H9 (cell line): ENCODE measurements at regions not wholly inside any gene's neighbourhood (a gene's known extent, or its start where the extent isn't known, plus 50 kb on each side); places are given as distances from the start of the nearest gene placed in this dataset.

ENCODE experiments used
- DNase-seq: peaks from one replicate; pipeline ENCODE4 v3.0.0-alpha.2; 2017
- H2AFZ ChIP-seq: one replicate; pipeline ENCODE4 v1.6.1; 2013; ENCODE audit warnings: mild to moderate bottlenecking, low read length, control low read depth, moderate library complexity
- H2AK5ac ChIP-seq: 2 replicates; pipeline ENCODE4 v1.6.1; 2013; ENCODE audit warnings: low read length, control low read depth, mixed read lengths; ENCODE audit not compliant: insufficient read length
- H2BK120ac ChIP-seq: one replicate; pipeline ENCODE4 v1.6.1; 2013; ENCODE audit warnings: low read depth, mild to moderate bottlenecking, low read length, control low read depth, inconsistent platforms; ENCODE audit not compliant: poor library complexity, severe bottlenecking
- H2BK12ac ChIP-seq: 2 replicates; pipeline ENCODE4 v1.6.1; 2013; ENCODE audit warnings: low read length, control low read depth, mixed read lengths, low read depth; ENCODE audit not compliant: insufficient read length
- H2BK15ac ChIP-seq: 2 replicates; pipeline ENCODE4 v1.6.1; 2013; ENCODE audit warnings: low read depth, low read length, control low read depth
- H2BK20ac ChIP-seq: one replicate; pipeline ENCODE4 v1.6.1; 2013; ENCODE audit warnings: low read depth, mild to moderate bottlenecking, low read length, control low read depth, inconsistent platforms; ENCODE audit not compliant: poor library complexity, severe bottlenecking
- H2BK5ac ChIP-seq: 2 replicates; pipeline ENCODE4 v1.6.1; 2013; ENCODE audit warnings: low read length, control low read depth, mixed read lengths; ENCODE audit not compliant: insufficient read length
- H3K14ac ChIP-seq: 2 replicates; pipeline ENCODE4 v1.6.1; 2013; ENCODE audit warnings: low read length, control low read depth; ENCODE audit not compliant: insufficient read depth
- H3K18ac ChIP-seq: 2 replicates; pipeline ENCODE4 v1.6.1; 2013; ENCODE audit warnings: low read depth, mild to moderate bottlenecking, mixed read lengths, low read length, control low read depth; ENCODE audit not compliant: insufficient read length
- H3K23ac ChIP-seq: 2 replicates; pipeline ENCODE4 v1.6.1; 2013; ENCODE audit warnings: low read length, control low read depth, mixed read lengths, low read depth; ENCODE audit not compliant: insufficient read length
- H3K23me2 ChIP-seq: 2 replicates; pipeline ENCODE4 v1.6.1; 2013; ENCODE audit warnings: low read depth, mild to moderate bottlenecking, mixed read lengths, low read length, control low read depth; ENCODE audit not compliant: insufficient read length, poor library complexity, severe bottlenecking
- H3K27ac ChIP-seq: 2 replicates; pipeline ENCODE4 v1.5.1; 2013; ENCODE audit warnings: low read length, control low read depth, mixed read lengths, low read depth; ENCODE audit not compliant: insufficient read length
- H3K27me3 ChIP-seq: 2 replicates; pipeline ENCODE4 v1.6.1; 2013; ENCODE audit warnings: low read length, control low read depth, inconsistent platforms; ENCODE audit not compliant: insufficient read depth
- H3K4ac ChIP-seq: 2 replicates; pipeline ENCODE4 v1.6.1; 2013; ENCODE audit warnings: low read depth, mild to moderate bottlenecking, control low read depth, inconsistent platforms, low read length, moderate library complexity
- H3K4me1 ChIP-seq: 2 replicates; pipeline ENCODE4 v1.6.1; 2013; ENCODE audit warnings: low read length, control low read depth, inconsistent platforms; ENCODE audit not compliant: insufficient read depth
- H3K4me2 ChIP-seq: 2 replicates; pipeline ENCODE4 v1.6.1; 2013; ENCODE audit warnings: low read length, control low read depth, mixed read lengths; ENCODE audit not compliant: insufficient read length, insufficient read depth
- H3K56ac ChIP-seq: 2 replicates; pipeline ENCODE4 v1.6.1; 2013; ENCODE audit warnings: low read depth, mild to moderate bottlenecking, mixed read lengths, low read length, control low read depth; ENCODE audit not compliant: insufficient read length
- H3K79me1 ChIP-seq: 2 replicates; pipeline ENCODE4 v1.6.1; 2013; ENCODE audit warnings: low read depth, mild to moderate bottlenecking, moderate library complexity, low read length, control low read depth, inconsistent platforms; ENCODE audit not compliant: insufficient read depth, poor library complexity, severe bottlenecking
- H3K79me2 ChIP-seq: 2 replicates; pipeline ENCODE4 v1.6.1; 2013; ENCODE audit warnings: low read length, control low read depth, inconsistent platforms; ENCODE audit not compliant: insufficient read depth
- H3K9ac ChIP-seq: 2 replicates; pipeline ENCODE4 v1.6.1; 2013; ENCODE audit warnings: low read length, control low read depth, mixed read lengths; ENCODE audit not compliant: insufficient read length; ENCODE audit errors: extremely low read depth
- H3K9me3 ChIP-seq: one replicate; pipeline ENCODE4 v1.6.1; 2013; ENCODE audit warnings: low read depth, low read length, inconsistent platforms; ENCODE audit not compliant: control insufficient read depth
- H3T11ph ChIP-seq: one replicate; pipeline ENCODE4 v1.6.1; 2013; ENCODE audit warnings: mild to moderate bottlenecking, low read length, control low read depth, inconsistent platforms
- H4K20me1 ChIP-seq: one replicate; pipeline ENCODE4 v1.6.1; 2013; ENCODE audit not compliant: control insufficient read depth, insufficient read length, insufficient read depth
- H4K5ac ChIP-seq: 2 replicates; pipeline ENCODE4 v1.6.1; 2013; ENCODE audit warnings: low read depth, mild to moderate bottlenecking, mixed read lengths, low read length, control low read depth; ENCODE audit not compliant: insufficient read length
- H4K8ac ChIP-seq: replicated peaks from 2 replicates; pipeline ENCODE4 v1.6.1; 2013; ENCODE audit warnings: low read length, control low read depth, mixed read lengths, low read depth; ENCODE audit not compliant: insufficient read length
- H4K91ac ChIP-seq: 2 replicates; pipeline ENCODE4 v1.6.1; 2013; ENCODE audit warnings: low read depth, mild to moderate bottlenecking, moderate library complexity, mixed read lengths, low read length, control low read depth; ENCODE audit not compliant: insufficient read length
- H3K27ac Mint-ChIP-seq, 3 experiments: 2 replicates in 2 of 3; 3 replicates in 1 of 3; pipeline ENCODE4 v1.8.0; 2020 to 2021; ENCODE audit warnings: mixed read lengths in 3 of 3, mild to moderate bottlenecking in 1 of 3, moderate library complexity in 1 of 3
- H3K27me3 Mint-ChIP-seq: 2 replicates; pipeline ENCODE4 v1.8.0; 2021; ENCODE audit warnings: low read depth, mild to moderate bottlenecking, moderate library complexity, mixed read lengths
- H3K36me3 Mint-ChIP-seq, 3 experiments: 2 replicates in 2 of 3; 3 replicates in 1 of 3; pipeline ENCODE4 v1.8.0; 2020 to 2021; ENCODE audit warnings: low read depth in 3 of 3, mixed read lengths in 3 of 3; ENCODE audit not compliant: insufficient read depth in 1 of 3
- H3K4me1 Mint-ChIP-seq, 2 experiments: 2 replicates each; pipeline ENCODE4 v1.8.0; 2020; ENCODE audit warnings: mixed read lengths in 2 of 2
- H3K4me3 Mint-ChIP-seq, 2 experiments: 2 replicates in 1 of 2; 3 replicates in 1 of 2; pipeline ENCODE4 v1.8.0; 2020 to 2021; ENCODE audit warnings: mild to moderate bottlenecking in 2 of 2, mixed read lengths in 2 of 2, moderate library complexity in 1 of 2
- H3K9me3 Mint-ChIP-seq, 2 experiments: 2 replicates in 1 of 2; 3 replicates in 1 of 2; pipeline ENCODE4 v1.8.0; 2020; ENCODE audit warnings: mild to moderate bottlenecking in 2 of 2, mixed read lengths in 2 of 2, moderate library complexity in 1 of 2
- CTCF ChIP-seq: fragments of 200-600 bp; sonication (generic); conservative IDR thresholded peaks from 3 replicates; pipeline ENCODE4 v1.8.0; 2021; ENCODE audit warnings: antibody characterized with exemption, mild to moderate bottlenecking
- WGBS: extraction: QIAGEN DNeasy Blood & Tissue Kit; methylation state at CpG from one replicate; pipeline ENCODE4 v1.1.7; 2013; ENCODE audit warnings: missing lambda C conversion rate, low lambda C conversion rate, mixed read lengths; ENCODE audit not compliant: insufficient read length; ENCODE audit errors: extremely low coverage; 5-methylcytosine and 5-hydroxymethylcytosine counted together

DNA sequence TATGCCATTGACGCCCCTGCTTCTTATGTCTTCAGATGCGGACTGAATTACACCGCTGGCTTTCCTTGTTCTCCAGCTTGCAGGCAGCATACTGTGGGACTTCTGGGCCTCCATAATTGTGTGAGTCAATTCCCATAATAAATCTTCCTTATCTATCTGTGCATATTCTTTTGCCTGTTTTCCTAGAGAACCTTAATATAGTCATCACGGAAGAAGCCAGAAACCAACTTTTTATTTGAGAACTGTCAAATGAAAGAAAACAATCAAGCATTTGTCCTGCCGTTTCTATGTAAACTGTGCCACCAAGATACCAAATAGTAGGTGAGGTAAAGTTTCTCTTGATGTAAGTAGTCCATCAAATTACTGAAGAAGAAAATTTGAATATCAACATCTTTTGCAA is 51.8 kb upstream of the B3GALNT1 start:
- Histone ChIP-seq H2AK5ac (no peak overlapping the region), H3T11ph (no peak overlapping the region), H3K9me3 (no peaks in the 10 kb centered on the region), H3K4me2 (no peak overlapping the region), H3K4me1 (no peaks in the 10 kb centered on the region), H3K79me1 (no peaks in the 10 kb centered on the region), H2BK120ac (no peak overlapping the region), H3K23me2 (no peaks in the 10 kb centered on the region), H2BK15ac (no peak overlapping the region), H3K18ac (no peak overlapping the region), H4K5ac (no peak overlapping the region), H2BK5ac (no peak overlapping the region), H4K8ac (no peak overlapping the region), H4K20me1 (no peaks in the 10 kb centered on the region), H3K27me3 (no peaks in the 10 kb centered on the region), H4K91ac (no peak overlapping the region), H3K23ac (no peak overlapping the region), H3K14ac (no peak overlapping the region), H3K56ac (no peak overlapping the region), H2BK20ac (no peak overlapping the region), H3K9ac (no peak overlapping the region), H2BK12ac (no peak overlapping the region), H3K79me2 (no peaks in the 10 kb centered on the region), H3K4ac (no peak overlapping the region), H2AFZ (no peak overlapping the region), H3K27ac (no peak overlapping the region)
- H3K27ac Mint-ChIP-seq, result no peak overlapping the region
- H3K4me1 Mint-ChIP-seq, result no peaks in the 10 kb centered on the region
- WGBS, result no CpG with 5 or more reads among the region's 5 CpGs
- no peak overlapping the region for H3K4me3 Mint-ChIP-seq
- no peaks in the 10 kb centered on the region; a peak in 1 of 7 replicates for H3K36me3 Mint-ChIP-seq
- TF ChIP-seq CTCF, result no peak
- no peaks in the 10 kb centered on the region for H3K9me3 Mint-ChIP-seq
- no peaks in the 10 kb centered on the region; the same call in 1 of the 2 replicates for H3K27me3 Mint-ChIP-seq
- DNase-seq, result no peak
